IMR-90 (cell line): ENCODE measurements at regions not wholly inside any gene's neighbourhood (a gene's known extent, or its start where the extent isn't known, plus 50 kb on each side); places are given as distances from the start of the nearest gene placed in this dataset.

Experiments used
- ATAC-seq: fragments of 200-7000 bp; cut with Tn5 transposase; 2 replicates; pipeline ENCODE4 v1.9.1; 2020; ENCODE audit warnings: low read depth, mild to moderate bottlenecking, moderate library complexity
- BruUV-seq: library from RNA; stranded (reverse); fragments of 400-500 nt; replicated peaks from 2 replicates; lab custom pipeline; 2021; lab: Mats Ljungman, UMichigan
- CTCF ChIA-PET: fragments of 300-600 bp; formaldehyde crosslinking; extraction: SDS; loops from one replicate; lab custom pipeline; 2021; ENCODE audit warnings: antibody characterized with exemption; lab: Yijun Ruan, JAX
- POLR2A ChIA-PET: fragments of 300-600 bp; sonication (Branson Sonifier 250); formaldehyde crosslinking; loops from one replicate; lab custom pipeline; 2022; ENCODE audit warnings: antibody characterized with exemption; ENCODE audit not compliant: unreplicated experiment; lab: Charles Lee
- DNase-seq: peaks from one replicate; pipeline ENCODE4 v3.0.0; 2013
- H2AFZ ChIP-seq: replicated peaks from 2 replicates; pipeline ENCODE3; 2013; ENCODE audit warnings: low read length, mild to moderate bottlenecking; ENCODE audit not compliant: poor library complexity
- H2AK5ac ChIP-seq: 2 replicates; pipeline ENCODE4 v1.6.1; 2013; ENCODE audit warnings: low read depth, low read length, inconsistent platforms
- H2AK9ac ChIP-seq: replicated peaks from 2 replicates; pipeline ENCODE3; 2013; ENCODE audit warnings: mild to moderate bottlenecking, low read depth, low read length, moderate library complexity; ENCODE audit not compliant: poor library complexity
- H2BK120ac ChIP-seq: 2 replicates; pipeline ENCODE4 v1.6.1; 2013; ENCODE audit warnings: low read depth, low read length, inconsistent platforms
- H2BK15ac ChIP-seq: 3 replicates; pipeline ENCODE4 v1.6.1; 2013; ENCODE audit warnings: low read depth, low read length, inconsistent platforms
- H2BK20ac ChIP-seq: 2 replicates; pipeline ENCODE4 v1.6.1; 2013; ENCODE audit warnings: low read depth, mild to moderate bottlenecking, inconsistent platforms, low read length, moderate library complexity
- H2BK5ac ChIP-seq: 2 replicates; pipeline ENCODE4 v1.6.1; 2013; ENCODE audit warnings: mild to moderate bottlenecking, low read depth, low read length, inconsistent platforms; ENCODE audit not compliant: poor library complexity, severe bottlenecking
- H3K14ac ChIP-seq: replicated peaks from 2 replicates; pipeline ENCODE4 v1.6.1; 2013; ENCODE audit warnings: low read depth, low read length, inconsistent platforms
- H3K18ac ChIP-seq: 2 replicates; pipeline ENCODE4 v1.6.1; 2013; ENCODE audit warnings: low read depth, low read length, control low read depth
- H3K23ac ChIP-seq: 2 replicates; pipeline ENCODE4 v1.6.1; 2013; ENCODE audit warnings: low read depth, low read length, inconsistent platforms
- H3K27ac ChIP-seq: 2 replicates; pipeline ENCODE4 v1.5.1; 2013; ENCODE audit warnings: mild to moderate bottlenecking, control low read depth, low read length; ENCODE audit not compliant: insufficient read depth
- H3K27me3 ChIP-seq: 2 replicates; pipeline ENCODE4 v1.6.1; 2013; ENCODE audit warnings: low read length; ENCODE audit not compliant: control insufficient read depth, insufficient read depth
- H3K36me3 ChIP-seq: 2 replicates; pipeline ENCODE4 v1.6.1; 2013; ENCODE audit warnings: low read length, mixed read lengths; ENCODE audit not compliant: control insufficient read depth, insufficient read depth
- H3K4ac ChIP-seq: 2 replicates; pipeline ENCODE4 v1.6.1; 2013; ENCODE audit warnings: low read depth, low read length, inconsistent platforms
- H3K4me1 ChIP-seq: 2 replicates; pipeline ENCODE4 v1.6.1; 2013; ENCODE audit warnings: low read length, mixed read lengths; ENCODE audit not compliant: control insufficient read depth, insufficient read depth
- H3K4me2 ChIP-seq: 2 replicates; pipeline ENCODE4 v1.6.1; 2013; ENCODE audit warnings: low read depth, mild to moderate bottlenecking, control low read depth, low read length, moderate library complexity
- H3K4me3 ChIP-seq: 2 replicates; pipeline ENCODE4 v1.5.1; 2013; ENCODE audit warnings: low read depth, mild to moderate bottlenecking, control low read depth, low read length, moderate library complexity; ENCODE audit not compliant: insufficient read depth
- H3K56ac ChIP-seq: 2 replicates; pipeline ENCODE4 v1.6.1; 2013; ENCODE audit warnings: low read length, inconsistent platforms; ENCODE audit not compliant: insufficient read depth; ENCODE audit errors: extremely low read depth
- H3K79me1 ChIP-seq, 2 experiments: 2 replicates each; pipeline ENCODE4 v1.6.1; 2013; ENCODE audit warnings: low read length in 2 of 2, inconsistent platforms in 1 of 2, low read depth in 1 of 2
- H3K9ac ChIP-seq: 2 replicates; pipeline ENCODE4 v1.6.1; 2013; ENCODE audit warnings: low read depth, low read length, control low read depth
- H3K9me1 ChIP-seq: 2 replicates; pipeline ENCODE4 v1.6.1; 2013; ENCODE audit warnings: low read length, inconsistent platforms; ENCODE audit not compliant: insufficient read depth
- H3K9me3 ChIP-seq: 2 replicates; pipeline ENCODE4 v1.6.1; 2013; ENCODE audit warnings: low read length; ENCODE audit not compliant: control insufficient read depth, insufficient read depth
- H4K20me1 ChIP-seq: 2 replicates; pipeline ENCODE4 v1.6.1; 2013; ENCODE audit warnings: low read length, inconsistent platforms; ENCODE audit not compliant: insufficient read depth
- H4K5ac ChIP-seq: 2 replicates; pipeline ENCODE4 v1.6.1; 2013; ENCODE audit warnings: mild to moderate bottlenecking, low read depth, low read length, control low read depth
- H4K8ac ChIP-seq, 2 experiments: 2 replicates each; pipeline ENCODE4 v1.6.1; 2013; ENCODE audit warnings: low read depth in 2 of 2, low read length in 2 of 2, control low read depth in 1 of 2, inconsistent platforms in 1 of 2
- H4K91ac ChIP-seq: 2 replicates; pipeline ENCODE4 v1.6.1; 2013; ENCODE audit warnings: low read depth, low read length, inconsistent platforms; ENCODE audit not compliant: insufficient read depth
- BHLHE40 ChIP-seq: fragments of 150-350 bp; IDR thresholded peaks from 2 replicates; pipeline ENCODE4 v1.6.1; 2016; ENCODE audit warnings: mild to moderate bottlenecking, low read depth, low read length
- CEBPB ChIP-seq: IDR thresholded peaks from 2 replicates; pipeline ENCODE4 v1.6.1; 2012; ENCODE audit warnings: low read depth, low read length, improper control_type of control experiment
- CHD1 ChIP-seq: IDR thresholded peaks from 2 replicates; pipeline ENCODE4 v1.6.1; 2012; ENCODE audit warnings: low read depth, low read length, improper control_type of control experiment
- CTCF ChIP-seq: conservative IDR thresholded peaks from 2 replicates; pipeline ENCODE4 v1.5.1; 2012; ENCODE audit warnings: mild to moderate bottlenecking, low read depth, low read length, improper control_type of control experiment
- ELK1 ChIP-seq: fragments of 150-350 bp; IDR thresholded peaks from 2 replicates; pipeline ENCODE4 v1.6.1; 2016; ENCODE audit warnings: low read depth, mild to moderate bottlenecking, low read length, moderate library complexity, borderline replicate concordance
- FOS ChIP-seq: fragments of 150-350 bp; IDR thresholded peaks from 2 replicates; pipeline ENCODE4 v1.6.1; 2016; ENCODE audit warnings: low read depth, low read length
- MAFK ChIP-seq: IDR thresholded peaks from 2 replicates; pipeline ENCODE4 v1.6.1; 2012; ENCODE audit warnings: low read depth, low read length, improper control_type of control experiment
- MAZ ChIP-seq: IDR thresholded peaks from 2 replicates; pipeline ENCODE4 v1.6.1; 2012; ENCODE audit warnings: low read depth, mild to moderate bottlenecking, low read length, improper control_type of control experiment, moderate library complexity, borderline replicate concordance
- MXI1 ChIP-seq: IDR thresholded peaks from 2 replicates; pipeline ENCODE4 v1.6.1; 2012; ENCODE audit warnings: low read depth, mild to moderate bottlenecking, low read length, moderate library complexity, borderline replicate concordance
- NFE2L2 ChIP-seq: fragments of 150-350 bp; IDR thresholded peaks from 2 replicates; pipeline ENCODE4 v1.6.1; 2016; ENCODE audit warnings: low read depth, mild to moderate bottlenecking, low read length
- POLR2A ChIP-seq: IDR thresholded peaks from 2 replicates; pipeline ENCODE4 v1.6.1; 2012; ENCODE audit warnings: mild to moderate bottlenecking, low read depth, low read length
- RAD21 ChIP-seq: IDR thresholded peaks from 2 replicates; pipeline ENCODE4 v1.6.1; 2012; ENCODE audit warnings: low read length, improper control_type of control experiment
- RCOR1 ChIP-seq: IDR thresholded peaks from 2 replicates; pipeline ENCODE4 v1.6.1; 2012; ENCODE audit warnings: mild to moderate bottlenecking, low read length, improper control_type of control experiment; ENCODE audit not compliant: insufficient replicate concordance
- RFX5 ChIP-seq: IDR thresholded peaks from 2 replicates; pipeline ENCODE4 v1.8.0; 2012; ENCODE audit warnings: low read depth, mild to moderate bottlenecking, low read length, moderate library complexity
- SMC3 ChIP-seq: fragments of 150-350 bp; IDR thresholded peaks from 2 replicates; pipeline ENCODE4 v1.6.1; 2016; ENCODE audit warnings: low read depth, mild to moderate bottlenecking, antibody characterized with exemption, low read length, moderate library complexity
- USF2 ChIP-seq: fragments of 150-350 bp; IDR thresholded peaks from 2 replicates; pipeline ENCODE4 v1.6.1; 2017; ENCODE audit warnings: mild to moderate bottlenecking, antibody characterized with exemption, low read length, low read depth
- dilution Hi-C: fragments of 300-500 bp; cut with HindIII; formaldehyde crosslinking; loops from one replicate; pipeline ENCODE4 v1.14.3; 2018; ENCODE audit warnings: low sequenced_read_pairs; ENCODE audit not compliant: unreplicated experiment
- in situ Hi-C: fragments of 300-500 bp; cut with MboI; formaldehyde crosslinking; loops from 3 replicates; pipeline ENCODE4 v1.14.3; 2019; ENCODE audit warnings: low sequenced_read_pairs, inconsistent platforms, mixed read lengths
- intact Hi-C: fragments of 100-400 bp; cut with micrococcal nuclease; formaldehyde crosslinking; loops from 2 replicates; pipeline ENCODE4 v1.10.0; 2022

- Histone ChIP-seq H2AK9ac (no peak overlapping the region), H2BK15ac (no peak overlapping the region), H3K9me1 (no peaks in the 10 kb centered on the region), H3K18ac (no peak overlapping the region), H2BK120ac (no peak overlapping the region), H4K5ac (no peak overlapping the region), H2AK5ac (no peak overlapping the region), H3K23ac (no peak overlapping the region), H3K56ac (no peak overlapping the region), H4K91ac (no peak overlapping the region), H4K20me1 (no peaks in the 10 kb centered on the region), H3K27ac (no peak overlapping the region), H3K4me1 (peaks cover 2% of the 10 kb centered on the region; the same call in 1 of the 2 replicates), H3K27me3 (peaks cover 14% of the 10 kb centered on the region), H3K4me3 (no peak overlapping the region), H4K8ac (no peak overlapping the region), H3K9ac (no peak overlapping the region), H3K36me3 (no peaks in the 10 kb centered on the region), H3K14ac (no peak overlapping the region), H2BK5ac (no peak overlapping the region), H2BK20ac (no peak overlapping the region), H3K9me3 (no peaks in the 10 kb centered on the region), H2AFZ (no peak overlapping the region), H3K79me1 (no peaks in the 10 kb centered on the region), H3K4ac (no peak overlapping the region), H3K4me2 (no peak overlapping the region)
- ChIA-PET POLR2A (no interaction called here), CTCF (interaction anchor here (1.1 kb wide), 1 partner anchor 179 kb away, joined by 3 read pairs; no protein-coding TSS in a partner anchor)
- dilution Hi-C loops = no loop called here
- ATAC-seq (no peak), DNase-seq (no peak)
- in situ Hi-C loops = loop anchor here (10.0 kb wide), 1 partner anchor 171 kb away; no protein-coding TSS in a partner anchor
- BruUV-seq = no TSS peak
- intact Hi-C loops = no loop called here
- TF ChIP-seq FOS (no peak), SMC3 (no peak), NFE2L2 (no peak), CEBPB (no peak), CHD1 (no peak), RFX5 (no peak), ELK1 (no peak), POLR2A (no peak), CTCF (no peak), USF2 (no peak), BHLHE40 (no peak), RAD21 (no peak), MAFK (no peak), RCOR1 (no peak), MXI1 (no peak), MAZ (no peak)
Measured at GRCh38 chr2:19683556-19683955, 218.2 kb downstream of the TTC32 start.
